WTC11 (cell line): ENCODE measurements at regions not wholly inside any gene's neighbourhood (a gene's known extent, or its start where the extent isn't known, plus 50 kb on each side); places are given as distances from the start of the nearest gene placed in this dataset.

Source experiments
- ATAC-seq: fragments of 200-7000 bp; cut with Tn5 transposase; 2 replicates; pipeline ENCODE4 v1.10.0; 2021; ENCODE audit warnings: mild to moderate bottlenecking, moderate library complexity
- CTCF ChIA-PET: fragments of 300-600 bp; sonication (Branson Sonifier 250); formaldehyde crosslinking; loops from one replicate; lab custom pipeline; 2021; ENCODE audit warnings: antibody characterized with exemption; lab: Charles Lee
- POLR2A ChIA-PET: fragments of 350-600 bp; sonication (Branson Sonifier 250); formaldehyde crosslinking; loops from one replicate; lab custom pipeline; 2021; ENCODE audit warnings: antibody characterized with exemption; lab: Charles Lee
- DNase-seq: peaks from one replicate; pipeline ENCODE4 v3.0.0; 2021; ENCODE audit warnings: low spot score
- H3K27ac Mint-ChIP-seq: 2 replicates; pipeline ENCODE4 v1.8.0; 2021; ENCODE audit warnings: mixed read lengths
- H3K27me3 Mint-ChIP-seq: 2 replicates; pipeline ENCODE4 v1.8.0; 2021; ENCODE audit warnings: low read depth, mild to moderate bottlenecking, moderate library complexity, mixed read lengths
- H3K36me3 Mint-ChIP-seq: 2 replicates; pipeline ENCODE4 v1.8.0; 2021; ENCODE audit warnings: mixed read lengths
- H3K4me1 Mint-ChIP-seq: 2 replicates; pipeline ENCODE4 v1.8.0; 2022; ENCODE audit warnings: mixed read lengths
- H3K4me3 Mint-ChIP-seq: 2 replicates; pipeline ENCODE4 v1.8.0; 2021; ENCODE audit warnings: mild to moderate bottlenecking, moderate library complexity, mixed read lengths
- H3K9me3 Mint-ChIP-seq: 2 replicates; pipeline ENCODE4 v1.8.0; 2021; ENCODE audit warnings: mixed read lengths
- ELF4 ChIP-seq: sonication (generic); formaldehyde crosslinking; IDR thresholded peaks from 2 replicates; pipeline ENCODE4 v1.8.1; 2022; ENCODE audit warnings: low read depth, mild to moderate bottlenecking, moderate library complexity, missing genetic modification reagents
- EMX1 ChIP-seq: fragments of 250-450 bp; sonication (Bioruptor Pico); IDR thresholded peaks from 2 replicates; pipeline ENCODE4 v1.8.0; 2021; ENCODE audit warnings: mild to moderate bottlenecking
- GRHL2 ChIP-seq: fragments of 250-450 bp; sonication (Bioruptor Pico); IDR thresholded peaks from 2 replicates; pipeline ENCODE4 v1.8.0; 2022; ENCODE audit warnings: mild to moderate bottlenecking, moderate library complexity; ENCODE audit not compliant: insufficient replicate concordance, severe bottlenecking
- HMGA2 ChIP-seq: fragments of 250-450 bp; sonication (Bioruptor Pico); IDR thresholded peaks from 2 replicates; pipeline ENCODE4 v1.4.0; 2021; ENCODE audit warnings: mild to moderate bottlenecking, moderate library complexity
- JAZF1 ChIP-seq: fragments of 250-450 bp; sonication (Bioruptor Pico); IDR thresholded peaks from 2 replicates; pipeline ENCODE4 v1.9.0; 2021; ENCODE audit warnings: moderate library complexity, mild to moderate bottlenecking, inconsistent platforms
- MXD4 ChIP-seq: fragments of 250-450 bp; sonication (Bioruptor Pico); IDR thresholded peaks from 2 replicates; pipeline ENCODE4 v1.8.0; 2021; ENCODE audit warnings: mild to moderate bottlenecking, moderate library complexity, borderline replicate concordance
- MYBL2 ChIP-seq: sonication (generic); formaldehyde crosslinking; IDR thresholded peaks from 2 replicates; pipeline ENCODE4 v1.8.1; 2023; ENCODE audit warnings: mild to moderate bottlenecking, moderate library complexity, missing genetic modification reagents
- NFATC4 ChIP-seq: fragments of 250-450 bp; sonication (Bioruptor Pico); IDR thresholded peaks from 2 replicates; pipeline ENCODE4 v1.9.0; 2021; ENCODE audit warnings: mild to moderate bottlenecking
- NFYB ChIP-seq: sonication (generic); formaldehyde crosslinking; conservative IDR thresholded peaks from 2 replicates; pipeline ENCODE4 v1.8.0; 2022; ENCODE audit warnings: low read depth, missing genetic modification reagents
- PREB ChIP-seq: sonication (generic); formaldehyde crosslinking; IDR thresholded peaks from 2 replicates; pipeline ENCODE4 v1.8.1; 2022; ENCODE audit warnings: mild to moderate bottlenecking, missing genetic modification reagents, moderate library complexity, borderline replicate concordance
- SOX15 ChIP-seq: fragments of 250-450 bp; sonication (Bioruptor Pico); IDR thresholded peaks from 2 replicates; pipeline ENCODE4 v1.9.0; 2021; ENCODE audit warnings: mild to moderate bottlenecking
- STAT6 ChIP-seq: sonication (generic); formaldehyde crosslinking; conservative IDR thresholded peaks from 2 replicates; pipeline ENCODE4 v1.8.1; 2023; ENCODE audit warnings: mild to moderate bottlenecking, low read depth, missing genetic modification reagents, moderate library complexity
- TEAD1 ChIP-seq: sonication (generic); formaldehyde crosslinking; IDR thresholded peaks from 2 replicates; pipeline ENCODE4 v1.8.0; 2022; ENCODE audit warnings: mild to moderate bottlenecking, missing genetic modification reagents
- ZNF121 ChIP-seq: sonication (generic); formaldehyde crosslinking; IDR thresholded peaks from 2 replicates; pipeline ENCODE4 v1.8.0; 2023; ENCODE audit warnings: missing genetic modification reagents
- ZNF263 ChIP-seq: sonication (generic); formaldehyde crosslinking; IDR thresholded peaks from 2 replicates; pipeline ENCODE4 v1.8.1; 2022; ENCODE audit warnings: low read depth, mild to moderate bottlenecking, moderate library complexity, missing genetic modification reagents
- ZNF281 ChIP-seq: sonication (generic); formaldehyde crosslinking; IDR thresholded peaks from 2 replicates; pipeline ENCODE4 v1.8.0; 2023; ENCODE audit warnings: mild to moderate bottlenecking, missing genetic modification reagents
- TF ChIP-seq, protein P1 (sequence below): sonication (generic); formaldehyde crosslinking; IDR thresholded peaks from 2 replicates; pipeline ENCODE4 v1.8.1; 2023; ENCODE audit warnings: mild to moderate bottlenecking, missing genetic modification reagents, moderate library complexity
- TF ChIP-seq, protein P2 (sequence below): sonication (generic); formaldehyde crosslinking; IDR thresholded peaks from 2 replicates; pipeline ENCODE4 v1.8.0; 2023; ENCODE audit warnings: missing genetic modification reagents
- TF ChIP-seq, protein P3 (sequence below): sonication (generic); formaldehyde crosslinking; IDR thresholded peaks from 2 replicates; pipeline ENCODE4 v1.8.0; 2022; ENCODE audit warnings: mild to moderate bottlenecking, missing genetic modification reagents

GRCh38 chr3:99110401-99110800 lies 208.9 kb upstream of the DCBLD2 start (continued):
- TF ChIP-seq STAT6 (CRISPR knock-in tag) = no peak
- TF ChIP-seq NFATC4 (CRISPR knock-in tag) = no peak
- no peak for TF ChIP-seq MXD4
- TF ChIP-seq SOX15 (CRISPR knock-in tag) = no peak
- TF ChIP-seq MYBL2 = no peak

DNA sequence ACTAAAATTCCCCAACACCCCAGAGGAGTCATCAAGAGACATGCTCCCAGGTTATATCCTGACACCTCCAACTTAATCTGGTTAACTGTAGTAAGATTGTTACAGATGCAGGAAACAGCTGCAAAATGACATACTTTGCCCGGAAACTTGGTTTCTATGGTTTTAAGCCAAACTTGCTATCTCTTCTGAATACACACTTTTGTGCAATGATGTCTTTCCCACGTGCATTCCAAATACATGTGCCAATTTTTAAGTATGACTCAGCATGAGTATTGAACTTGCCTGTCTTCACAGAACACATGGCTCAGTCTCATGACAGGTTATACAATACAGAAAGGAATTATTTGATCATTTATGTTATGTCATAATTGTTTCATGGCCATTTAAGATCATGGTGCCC lies 207.0 kb upstream of the DCBLD2 start:
- Mint-ChIP-seq H3K4me1 (no peaks in the 10 kb centered on the region), H3K9me3 (no peaks in the 10 kb centered on the region), H3K27ac (no peak overlapping the region), H3K36me3 (no peaks in the 10 kb centered on the region), H3K27me3 (no peaks in the 10 kb centered on the region), H3K4me3 (no peak overlapping the region)
- TF ChIP-seq ZNF263 (CRISPR knock-in tag) (no peak), ZNF281 (CRISPR knock-in tag) (no peak), ZNF121 (CRISPR knock-in tag) (no peak), JAZF1 (CRISPR knock-in tag) (no peak), HMGA2 (CRISPR knock-in tag) (no peak), MXD4 (no peak), NFYB (CRISPR knock-in tag) (no peak), PREB (CRISPR knock-in tag) (no peak), ELF4 (no peak), EMX1 (no peak), TEAD1 (CRISPR knock-in tag) (no peak), GRHL2 (no peak)
- TF ChIP-seq, protein P1, sequence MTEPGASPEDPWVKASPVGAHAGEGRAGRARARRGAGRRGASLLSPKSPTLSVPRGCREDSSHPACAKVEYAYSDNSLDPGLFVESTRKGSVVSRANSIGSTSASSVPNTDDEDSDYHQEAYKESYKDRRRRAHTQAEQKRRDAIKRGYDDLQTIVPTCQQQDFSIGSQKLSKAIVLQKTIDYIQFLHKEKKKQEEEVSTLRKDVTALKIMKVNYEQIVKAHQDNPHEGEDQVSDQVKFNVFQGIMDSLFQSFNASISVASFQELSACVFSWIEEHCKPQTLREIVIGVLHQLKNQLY = no peak
- TF ChIP-seq, protein P2, sequence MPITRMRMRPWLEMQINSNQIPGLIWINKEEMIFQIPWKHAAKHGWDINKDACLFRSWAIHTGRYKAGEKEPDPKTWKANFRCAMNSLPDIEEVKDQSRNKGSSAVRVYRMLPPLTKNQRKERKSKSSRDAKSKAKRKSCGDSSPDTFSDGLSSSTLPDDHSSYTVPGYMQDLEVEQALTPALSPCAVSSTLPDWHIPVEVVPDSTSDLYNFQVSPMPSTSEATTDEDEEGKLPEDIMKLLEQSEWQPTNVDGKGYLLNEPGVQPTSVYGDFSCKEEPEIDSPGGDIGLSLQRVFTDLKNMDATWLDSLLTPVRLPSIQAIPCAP = no peak
- TF ChIP-seq, protein P3, sequence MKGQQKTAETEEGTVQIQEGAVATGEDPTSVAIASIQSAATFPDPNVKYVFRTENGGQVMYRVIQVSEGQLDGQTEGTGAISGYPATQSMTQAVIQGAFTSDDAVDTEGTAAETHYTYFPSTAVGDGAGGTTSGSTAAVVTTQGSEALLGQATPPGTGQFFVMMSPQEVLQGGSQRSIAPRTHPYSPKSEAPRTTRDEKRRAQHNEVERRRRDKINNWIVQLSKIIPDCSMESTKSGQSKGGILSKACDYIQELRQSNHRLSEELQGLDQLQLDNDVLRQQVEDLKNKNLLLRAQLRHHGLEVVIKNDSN (CRISPR knock-in tag) = no peak
- ATAC-seq (no peak), DNase-seq (no peak)
- ChIA-PET CTCF (no interaction called here), POLR2A (no interaction called here)
